SK-N-SH (cell line): ENCODE measurements at regions not wholly inside any gene's neighbourhood (a gene's known extent, or its start where the extent isn't known, plus 50 kb on each side); places are given as distances from the start of the nearest gene placed in this dataset.

Experiments used
- CTCF ChIA-PET: fragments of 300-600, 350-600 bp; formaldehyde crosslinking; extraction: SDS; loops from one replicate; lab custom pipeline; 2021; lab: Yijun Ruan, JAX
- POLR2A ChIA-PET: fragments of 350-600 bp; sonication (Branson Sonifier 250); formaldehyde crosslinking; extraction: SDS; loops from one replicate; lab custom pipeline; 2020; ENCODE audit warnings: antibody characterized with exemption, inconsistent platforms; lab: Yijun Ruan, JAX
- DNase-seq: peaks from one replicate; pipeline ENCODE4 v3.0.0; 2012
- H2AFZ ChIP-seq: fragments of 200-600 bp; sonication (generic); 2 replicates; pipeline ENCODE4 v1.8.1; 2016; ENCODE audit warnings: antibody characterized with exemption, mild to moderate bottlenecking, low read depth
- H3F3A ChIP-seq: fragments of 200-600 bp; sonication (generic); replicated peaks from 2 replicates; pipeline ENCODE3; 2016; ENCODE audit warnings: antibody characterized with exemption, mild to moderate bottlenecking; ENCODE audit not compliant: insufficient read depth
- H3K27ac ChIP-seq, 2 experiments: fragments of 200-500 bp in 1 of 2; fragments of 200-600 bp in 1 of 2; sonication (Bioruptor generic) in 1 of 2; sonication (generic), shearing (Covaris generic) in 1 of 2; 2 replicates each; pipeline versions ENCODE4 v1.5.1 to v1.6.1; 2014 to 2016; ENCODE audit warnings: low read depth in 2 of 2, inconsistent platforms in 1 of 2, low read length in 1 of 2, mild to moderate bottlenecking in 1 of 2, mixed read lengths in 1 of 2
- H3K27me3 ChIP-seq: fragments of 200-600 bp; sonication (generic), shearing (Covaris generic); 2 replicates; pipeline ENCODE4 v1.6.1; 2016; ENCODE audit warnings: mixed run types; ENCODE audit not compliant: insufficient read depth
- H3K36me3 ChIP-seq, 2 experiments: fragments of 200-500 bp in 1 of 2; fragments of 200-600 bp in 1 of 2; sonication (Bioruptor generic) in 1 of 2; sonication (generic) in 1 of 2; replicated peaks in 1 of 2; 2 replicates each; pipeline versions ENCODE3 to v1.5.1; 2014 to 2016; ENCODE audit warnings: low read length in 1 of 2, mild to moderate bottlenecking in 1 of 2; ENCODE audit not compliant: insufficient read depth in 2 of 2, control insufficient read depth in 1 of 2
- H3K4me1 ChIP-seq, 2 experiments: fragments of 200-500 bp in 1 of 2; fragments of 200-600 bp in 1 of 2; sonication (Bioruptor generic) in 1 of 2; sonication (generic), shearing (Covaris generic) in 1 of 2; 2 replicates each; pipeline versions ENCODE4 v1.5.1 to v1.6.1; 2014 to 2016; ENCODE audit warnings: low read depth in 1 of 2, low read length in 1 of 2, mixed run types in 1 of 2; ENCODE audit not compliant: insufficient read depth in 2 of 2, control insufficient read depth in 1 of 2
- H3K4me2 ChIP-seq: fragments of 200-600 bp; sonication (generic), shearing (Covaris generic); 2 replicates; pipeline ENCODE4 v1.6.1; 2017; ENCODE audit warnings: mixed run types
- H3K4me3 ChIP-seq, 2 experiments: fragments of 200-500 bp in 1 of 2; fragments of 200-600 bp in 1 of 2; sonication (Bioruptor generic) in 1 of 2; sonication (generic), shearing (Covaris generic) in 1 of 2; 2 replicates each; pipeline versions ENCODE4 v1.5.1 to v1.8.1; 2014 to 2016; ENCODE audit warnings: low read depth in 2 of 2, inconsistent platforms in 1 of 2, low read length in 1 of 2, mild to moderate bottlenecking in 1 of 2, mixed read lengths in 1 of 2, moderate library complexity in 1 of 2
- H3K79me2 ChIP-seq: fragments of 200-600 bp; sonication (generic); 2 replicates; pipeline ENCODE4 v1.8.1; 2017; ENCODE audit warnings: mild to moderate bottlenecking; ENCODE audit not compliant: insufficient read depth
- H3K9ac ChIP-seq: fragments of 200-600 bp; sonication (generic); 2 replicates; pipeline ENCODE4 v1.6.1; 2017; ENCODE audit warnings: mixed run types
- H3K9me2 ChIP-seq: fragments of 200-600 bp; sonication (generic); 2 replicates; pipeline ENCODE4 v1.6.1; 2017; ENCODE audit warnings: mixed run types
- H3K9me3 ChIP-seq: fragments of 200-600 bp; sonication (generic); 2 replicates; pipeline ENCODE4 v1.6.1; 2017; ENCODE audit warnings: mixed run types, mild to moderate bottlenecking, moderate library complexity
- H4K20me1 ChIP-seq: fragments of 200-600 bp; sonication (generic); 2 replicates; pipeline ENCODE4 v1.6.1; 2017; ENCODE audit warnings: mild to moderate bottlenecking, mixed run types; ENCODE audit not compliant: insufficient read depth
- CHD2 ChIP-seq: fragments of 150-350 bp; IDR thresholded peaks from 2 replicates; pipeline ENCODE4 v1.6.1; 2018; ENCODE audit warnings: low read length; ENCODE audit not compliant: partially characterized antibody
- EP300 ChIP-seq, 2 experiments: IDR thresholded peaks; 2 replicates each; pipeline versions ENCODE4 v1.4.0 to v1.6.1; 2012; ENCODE audit warnings: borderline replicate concordance in 1 of 2, low read depth in 1 of 2, low read length in 1 of 2
- FOXJ3 ChIP-seq: sonication (generic); formaldehyde crosslinking; IDR thresholded peaks from 2 replicates; pipeline ENCODE4 v1.5.1; 2020; ENCODE audit warnings: mild to moderate bottlenecking, missing genetic modification reagents
- GABPA ChIP-seq: IDR thresholded peaks from 2 replicates; pipeline ENCODE4 v1.4.0; 2012; ENCODE audit warnings: low read depth, mild to moderate bottlenecking
- MAX ChIP-seq: IDR thresholded peaks from 2 replicates; pipeline ENCODE4 v1.4.0; 2012; ENCODE audit warnings: low read depth
- MEF2A ChIP-seq: IDR thresholded peaks from 2 replicates; pipeline ENCODE4 v1.4.0; 2012; ENCODE audit warnings: low read depth, borderline replicate concordance
- POLR2AphosphoS5 ChIP-seq: IDR thresholded peaks from 2 replicates; pipeline ENCODE4 v1.6.1; 2012; ENCODE audit warnings: low read depth, low read length
- REST ChIP-seq: IDR thresholded peaks from 2 replicates; pipeline ENCODE4 v1.6.1; 2012; ENCODE audit warnings: mild to moderate bottlenecking, low read depth, low read length, moderate library complexity
- RFX5 ChIP-seq: IDR thresholded peaks from 2 replicates; pipeline ENCODE4 v1.6.1; 2012; ENCODE audit warnings: mild to moderate bottlenecking, improper control_type of control experiment, low read length
- RXRA ChIP-seq: IDR thresholded peaks from 2 replicates; pipeline ENCODE4 v1.4.0; 2012; ENCODE audit warnings: low read depth, mild to moderate bottlenecking, borderline replicate concordance
- SMC3 ChIP-seq: IDR thresholded peaks from 2 replicates; pipeline ENCODE4 v1.6.1; 2012; ENCODE audit warnings: low read depth, low read length, improper control_type of control experiment
- TAF1 ChIP-seq: IDR thresholded peaks from 2 replicates; pipeline ENCODE4 v1.6.1; 2012; ENCODE audit warnings: low read depth, mild to moderate bottlenecking, low read length, moderate library complexity, borderline replicate concordance
- TEAD4 ChIP-seq: IDR thresholded peaks from 2 replicates; pipeline ENCODE4 v1.4.0; 2012; ENCODE audit warnings: mild to moderate bottlenecking, borderline replicate concordance; ENCODE audit not compliant: insufficient read depth
- USF1 ChIP-seq: IDR thresholded peaks from 2 replicates; pipeline ENCODE4 v1.4.0; 2012; ENCODE audit warnings: low read depth, borderline replicate concordance
- USF2 ChIP-seq: fragments of 150-350 bp; IDR thresholded peaks from 2 replicates; pipeline ENCODE4 v1.6.1; 2017; ENCODE audit warnings: antibody characterized with exemption, low read length, low read depth, borderline replicate concordance
- YY1 ChIP-seq: IDR thresholded peaks from 2 replicates; pipeline ENCODE4 v1.4.0; 2012; ENCODE audit warnings: low read depth, mild to moderate bottlenecking
- WGBS: methylation state at CpG from one replicate; pipeline ENCODE4 v1.1.6; 2017; ENCODE audit warnings: low lambda C conversion rate; 5-methylcytosine and 5-hydroxymethylcytosine counted together
- TF ChIP-seq, protein P1 (sequence below): IDR thresholded peaks from 2 replicates; pipeline ENCODE4; 2012

- no CpG with 5 or more reads among the region's 2 CpGs for WGBS
- Histone ChIP-seq H2AFZ (no peak overlapping the region), H3K79me2 (no peaks in the 10 kb centered on the region), H3F3A (peaks cover 5% of the 10 kb centered on the region), H3K9me3 (no peaks in the 10 kb centered on the region), H3K9ac (no peak overlapping the region), H3K36me3 (no peaks in the 10 kb centered on the region), H3K4me3 (no peak overlapping the region), H3K27me3 (no peaks in the 10 kb centered on the region), H3K27ac (no peak overlapping the region)
- TF ChIP-seq CHD2: no peak
- TF ChIP-seq, protein P1, sequence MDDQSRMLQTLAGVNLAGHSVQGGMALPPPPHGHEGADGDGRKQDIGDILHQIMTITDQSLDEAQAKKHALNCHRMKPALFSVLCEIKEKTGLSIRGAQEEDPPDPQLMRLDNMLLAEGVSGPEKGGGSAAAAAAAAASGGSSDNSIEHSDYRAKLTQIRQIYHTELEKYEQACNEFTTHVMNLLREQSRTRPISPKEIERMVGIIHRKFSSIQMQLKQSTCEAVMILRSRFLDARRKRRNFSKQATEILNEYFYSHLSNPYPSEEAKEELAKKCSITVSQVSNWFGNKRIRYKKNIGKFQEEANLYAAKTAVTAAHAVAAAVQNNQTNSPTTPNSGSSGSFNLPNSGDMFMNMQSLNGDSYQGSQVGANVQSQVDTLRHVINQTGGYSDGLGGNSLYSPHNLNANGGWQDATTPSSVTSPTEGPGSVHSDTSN: no peak
- TF ChIP-seq RXRA: no peak
- no peak for TF ChIP-seq REST
- no peak for TF ChIP-seq USF1
- TF ChIP-seq FOXJ3 (CRISPR knock-in tag): no peak
- no peak for TF ChIP-seq MEF2A
- TF ChIP-seq, all 33 proteins: peak for 0
- no peak for DNase-seq
- no peaks in the 10 kb centered on the region; a peak in 1 of 4 replicates for H3K4me1 ChIP-seq
- H3K9me2 ChIP-seq: no peaks in the 10 kb centered on the region
- ChIA-PET POLR2A (no interaction called here), CTCF (interaction anchor here (1.1 kb wide), 1 partner anchor 115 kb away, joined by 3 read pairs; no protein-coding TSS in a partner anchor)
- H3K4me2 ChIP-seq: no peak overlapping the region
- no peaks in the 10 kb centered on the region for H4K20me1 ChIP-seq
These were observed 362.0 kb upstream of the CITED2 start for GRCh38 chr6:139736325-139736906.

- peaks cover 5% of the 10 kb centered on the region for H3F3A ChIP-seq
- no peaks in the 10 kb centered on the region for H3K9me2 ChIP-seq
- H3K9me3 ChIP-seq: no peaks in the 10 kb centered on the region
- no peak overlapping the region for H3K4me3 ChIP-seq
- no peaks in the 10 kb centered on the region for H3K27me3 ChIP-seq
- DNase-seq: no peak
- no peak overlapping the region for H2AFZ ChIP-seq
- no peaks in the 10 kb centered on the region for H3K36me3 ChIP-seq
- 0 out of 2 replicates have a peak overlapping the region, but pooled peaks have one; percentile 14 for H3K4me2 ChIP-seq
- H4K20me1 ChIP-seq: no peaks in the 10 kb centered on the region
- ChIA-PET CTCF (no interaction called here), POLR2A (no interaction called here)
- no peak overlapping the region for H3K9ac ChIP-seq
- 7% methylated on average over 3 of the region's 3 CpGs for WGBS
- peak overlapping the region in 1 of 2 experiments; percentile 34; a peak in 2 of 4 replicates for H3K27ac ChIP-seq
- no peaks in the 10 kb centered on the region for H3K79me2 ChIP-seq
- no peaks in the 10 kb centered on the region; a peak in 1 of 4 replicates for H3K4me1 ChIP-seq
- TF ChIP-seq FOXJ3 (CRISPR knock-in tag) (no peak), TEAD4 (no peak), RXRA (no peak), RFX5 (no peak), YY1 (no peak), SMC3 (no peak), MAX (0 out of 2 replicates have a peak, but pooled peaks have one; percentile 32), TAF1 (no peak), GABPA (no peak), POLR2AphosphoS5 (no peak), USF1 (no peak), EP300 (IDR thresholded peaks at IDR 0.05; ENCODE audit: borderline replicate concordance in 1 of 2, low read depth in 1 of 2, low read length in 1 of 2) (no peak), USF2 (no peak), CHD2 (no peak)
These were observed 358.0 kb upstream of the CITED2 start for GRCh38 chr6:139732451-139732850.
